ENCODE measurements at regions not wholly inside any gene's neighbourhood (a gene's known extent, or its start where the extent isn't known, plus 50 kb on each side); places are given as distances from the start of the nearest gene placed in this dataset.

- Histone ChIP-seq H3K4me2 (ENCODE audit: low read length) (no peak overlapping the region), H3K4ac (ENCODE audit: low read depth, low read length) (no peak overlapping the region), H3K79me1 (ENCODE audit: low read length) (no peaks in the 10 kb centered on the region), H3K18ac (ENCODE audit: low read length) (no peak overlapping the region), H3K4me3 (ENCODE audit: low read length) (no peak overlapping the region), H4K5ac (ENCODE audit: low read length) (no peak overlapping the region), H4K8ac (ENCODE audit: low read depth, low read length) (no peak overlapping the region), H2AK5ac (ENCODE audit: low read length) (no peak overlapping the region), H3K23ac (ENCODE audit: low read length) (no peak overlapping the region), H2BK120ac (ENCODE audit: low read depth, low read length) (no peak overlapping the region), H3K27me3 (ENCODE audit: insufficient read depth, low read length, poor library complexity) (no peaks in the 10 kb centered on the region), H2BK15ac (replicated peaks; ENCODE audit: low read depth) (no peak overlapping the region), H3K27ac (ENCODE audit: low read depth, low read length) (no peak overlapping the region), H3K9ac (ENCODE audit: low read length) (no peak overlapping the region), H2BK5ac (ENCODE audit: low read length) (no peak overlapping the region), H3K56ac (ENCODE audit: low read length) (no peak overlapping the region), H3K4me1 (ENCODE audit: control insufficient read depth, low read depth, low read length) (no peaks in the 10 kb centered on the region), H3K36me3 (ENCODE audit: control insufficient read depth, insufficient read depth, low read length) (no peaks in the 10 kb centered on the region), H3K79me2 (ENCODE audit: control insufficient read depth, insufficient read depth, low read length) (no peaks in the 10 kb centered on the region)
- DNase-seq: no peak
Measured at GRCh38 chr6:141216726-141217125, 916.0 kb upstream of the GJE1 start.

- no peak overlapping the region for H3K23ac ChIP-seq (ENCODE audit: low read length)
- no peak overlapping the region for H2AK5ac ChIP-seq (ENCODE audit: low read length)
- no peak overlapping the region for H3K9ac ChIP-seq (ENCODE audit: low read length)
- no peak overlapping the region for H2BK5ac ChIP-seq (ENCODE audit: low read length)
- no peaks in the 10 kb centered on the region for H3K4me1 ChIP-seq (ENCODE audit: control insufficient read depth, low read depth, low read length)
- H3K27ac ChIP-seq (ENCODE audit: low read depth, low read length): no peak overlapping the region
- no peak overlapping the region for H3K56ac ChIP-seq (ENCODE audit: low read length)
- peak; percentile 14 for DNase-seq
- H3K4me2 ChIP-seq (ENCODE audit: low read length): no peak overlapping the region
- no peak overlapping the region for H4K5ac ChIP-seq (ENCODE audit: low read length)
- H3K27me3 ChIP-seq (ENCODE audit: insufficient read depth, low read length, poor library complexity): no peaks in the 10 kb centered on the region
- no peaks in the 10 kb centered on the region for H3K36me3 ChIP-seq (ENCODE audit: control insufficient read depth, insufficient read depth, low read length)
- H3K79me1 ChIP-seq (ENCODE audit: low read length): no peaks in the 10 kb centered on the region
- no CpG with 5 or more reads among the region's 1 CpG for WGBS (ENCODE audit: extremely low coverage, insufficient coverage, low lambda C conversion rate)
- H2BK15ac ChIP-seq (replicated peaks; ENCODE audit: low read depth): no peak overlapping the region
- H3K4me3 ChIP-seq (ENCODE audit: low read length): no peak overlapping the region
- H4K8ac ChIP-seq (ENCODE audit: low read depth, low read length): no peak overlapping the region
- H3K4ac ChIP-seq (ENCODE audit: low read depth, low read length): no peak overlapping the region
- H3K18ac ChIP-seq (ENCODE audit: low read length): no peak overlapping the region
- H3K79me2 ChIP-seq (ENCODE audit: control insufficient read depth, insufficient read depth, low read length): no peaks in the 10 kb centered on the region
- no peak overlapping the region for H2BK120ac ChIP-seq (ENCODE audit: low read depth, low read length)
Measured at GRCh38 chr6:141212296-141212695, 920.4 kb upstream of the GJE1 start.

- H3K36me3 ChIP-seq (ENCODE audit: control insufficient read depth, insufficient read depth, low read length): no peaks in the 10 kb centered on the region
- no peak overlapping the region for H4K8ac ChIP-seq (ENCODE audit: low read depth, low read length)
- no peak for DNase-seq
- H3K56ac ChIP-seq (ENCODE audit: low read length): no peak overlapping the region
- no peak overlapping the region for H3K4ac ChIP-seq (ENCODE audit: low read depth, low read length)
- H3K4me2 ChIP-seq (ENCODE audit: low read length): no peak overlapping the region
- no peak overlapping the region for H3K9ac ChIP-seq (ENCODE audit: low read length)
- no peaks in the 10 kb centered on the region for H3K79me2 ChIP-seq (ENCODE audit: control insufficient read depth, insufficient read depth, low read length)
- no peak overlapping the region for H2BK120ac ChIP-seq (ENCODE audit: low read depth, low read length)
- H3K4me3 ChIP-seq (ENCODE audit: low read length): no peak overlapping the region
- H4K5ac ChIP-seq (ENCODE audit: low read length): no peak overlapping the region
- WGBS (ENCODE audit: extremely low coverage, insufficient coverage, low lambda C conversion rate): no CpG with 5 or more reads among the region's 3 CpGs
- no peaks in the 10 kb centered on the region for H3K4me1 ChIP-seq (ENCODE audit: control insufficient read depth, low read depth, low read length)
- no peak overlapping the region for H2BK5ac ChIP-seq (ENCODE audit: low read length)
- no peak overlapping the region for H3K27ac ChIP-seq (ENCODE audit: low read depth, low read length)
- no peak overlapping the region for H3K18ac ChIP-seq (ENCODE audit: low read length)
- no peak overlapping the region for H2BK15ac ChIP-seq (replicated peaks; ENCODE audit: low read depth)
- no peaks in the 10 kb centered on the region for H3K79me1 ChIP-seq (ENCODE audit: low read length)
- H3K23ac ChIP-seq (ENCODE audit: low read length): no peak overlapping the region
- H2AK5ac ChIP-seq (ENCODE audit: low read length): no peak overlapping the region
- H3K27me3 ChIP-seq (ENCODE audit: insufficient read depth, low read length, poor library complexity): no peaks in the 10 kb centered on the region
Measured at GRCh38 chr6:141211845-141212244, 920.9 kb upstream of the GJE1 start.

- Histone ChIP-seq H3K36me3 (ENCODE audit: control insufficient read depth, insufficient read depth, low read length) (no peaks in the 10 kb centered on the region), H3K79me1 (ENCODE audit: low read length) (no peaks in the 10 kb centered on the region), H3K56ac (ENCODE audit: low read length) (no peak overlapping the region), H3K4me2 (ENCODE audit: low read length) (no peak overlapping the region), H2BK5ac (ENCODE audit: low read length) (no peak overlapping the region), H3K79me2 (ENCODE audit: control insufficient read depth, insufficient read depth, low read length) (no peaks in the 10 kb centered on the region), H2BK120ac (ENCODE audit: low read depth, low read length) (no peak overlapping the region), H3K4me1 (ENCODE audit: control insufficient read depth, low read depth, low read length) (no peaks in the 10 kb centered on the region), H4K5ac (ENCODE audit: low read length) (no peak overlapping the region), H3K27me3 (ENCODE audit: insufficient read depth, low read length, poor library complexity) (no peaks in the 10 kb centered on the region), H2AK5ac (ENCODE audit: low read length) (no peak overlapping the region), H3K23ac (ENCODE audit: low read length) (no peak overlapping the region), H4K8ac (ENCODE audit: low read depth, low read length) (no peak overlapping the region), H3K27ac (ENCODE audit: low read depth, low read length) (no peak overlapping the region), H3K4me3 (ENCODE audit: low read length) (no peak overlapping the region), H3K18ac (ENCODE audit: low read length) (no peak overlapping the region), H3K9ac (ENCODE audit: low read length) (no peak overlapping the region), H2BK15ac (replicated peaks; ENCODE audit: low read depth) (no peak overlapping the region), H3K4ac (ENCODE audit: low read depth, low read length) (no peak overlapping the region)
- WGBS (ENCODE audit: extremely low coverage, insufficient coverage, low lambda C conversion rate): no CpG with 5 or more reads among the region's 1 CpG
- DNase-seq: no peak
Measured at GRCh38 chr6:141210901-141211300, 921.8 kb upstream of the GJE1 start.

- Histone ChIP-seq H4K5ac (ENCODE audit: low read length) (no peak overlapping the region), H2BK5ac (ENCODE audit: low read length) (no peak overlapping the region), H3K4me1 (ENCODE audit: control insufficient read depth, low read depth, low read length) (no peaks in the 10 kb centered on the region), H3K27me3 (ENCODE audit: insufficient read depth, low read length, poor library complexity) (no peaks in the 10 kb centered on the region), H3K18ac (ENCODE audit: low read length) (no peak overlapping the region), H3K4me3 (ENCODE audit: low read length) (no peak overlapping the region), H3K79me1 (ENCODE audit: low read length) (no peaks in the 10 kb centered on the region), H3K79me2 (ENCODE audit: control insufficient read depth, insufficient read depth, low read length) (no peaks in the 10 kb centered on the region), H3K9ac (ENCODE audit: low read length) (no peak overlapping the region), H3K56ac (ENCODE audit: low read length) (no peak overlapping the region), H3K4ac (ENCODE audit: low read depth, low read length) (no peak overlapping the region), H2BK15ac (replicated peaks; ENCODE audit: low read depth) (no peak overlapping the region), H4K8ac (ENCODE audit: low read depth, low read length) (no peak overlapping the region), H2AK5ac (ENCODE audit: low read length) (no peak overlapping the region), H2BK120ac (ENCODE audit: low read depth, low read length) (no peak overlapping the region), H3K36me3 (ENCODE audit: control insufficient read depth, insufficient read depth, low read length) (no peaks in the 10 kb centered on the region), H3K23ac (ENCODE audit: low read length) (no peak overlapping the region), H3K27ac (ENCODE audit: low read depth, low read length) (no peak overlapping the region), H3K4me2 (ENCODE audit: low read length) (no peak overlapping the region)
- no CpG with 5 or more reads among the region's 4 CpGs for WGBS (ENCODE audit: extremely low coverage, insufficient coverage, low lambda C conversion rate)
- DNase-seq: no peak
Measured at GRCh38 chr6:141209890-141210289, 922.8 kb upstream of the GJE1 start.

- no peak overlapping the region for H2BK5ac ChIP-seq (ENCODE audit: low read length)
Measured at GRCh38 chr6:141208101-141208500, 924.6 kb upstream of the GJE1 start.

More at GRCh38 chr6:141208101-141208500, 924.6 kb upstream of the GJE1 start:
- no peak overlapping the region for H3K18ac ChIP-seq (ENCODE audit: low read length)
- H3K4me2 ChIP-seq (ENCODE audit: low read length): no peak overlapping the region
- no peaks in the 10 kb centered on the region for H3K79me2 ChIP-seq (ENCODE audit: control insufficient read depth, insufficient read depth, low read length)
- no peak overlapping the region for H3K56ac ChIP-seq (ENCODE audit: low read length)
- no peak overlapping the region for H3K23ac ChIP-seq (ENCODE audit: low read length)
- H3K79me1 ChIP-seq (ENCODE audit: low read length): no peaks in the 10 kb centered on the region
- H3K27ac ChIP-seq (ENCODE audit: low read depth, low read length): no peak overlapping the region
- H3K9ac ChIP-seq (ENCODE audit: low read length): no peak overlapping the region
- H3K27me3 ChIP-seq (ENCODE audit: insufficient read depth, low read length, poor library complexity): no peaks in the 10 kb centered on the region
- H4K5ac ChIP-seq (ENCODE audit: low read length): no peak overlapping the region
- no peak overlapping the region for H2BK15ac ChIP-seq (replicated peaks; ENCODE audit: low read depth)
- WGBS (ENCODE audit: extremely low coverage, insufficient coverage, low lambda C conversion rate): no CpG with 5 or more reads among the region's 1 CpG
- H3K36me3 ChIP-seq (ENCODE audit: control insufficient read depth, insufficient read depth, low read length): no peaks in the 10 kb centered on the region
- H2BK120ac ChIP-seq (ENCODE audit: low read depth, low read length): no peak overlapping the region
- no peaks in the 10 kb centered on the region for H3K4me1 ChIP-seq (ENCODE audit: control insufficient read depth, low read depth, low read length)
- H3K4me3 ChIP-seq (ENCODE audit: low read length): no peak overlapping the region
- DNase-seq: no peak
- H3K4ac ChIP-seq (ENCODE audit: low read depth, low read length): no peak overlapping the region
- H2AK5ac ChIP-seq (ENCODE audit: low read length): no peak overlapping the region
- no peak overlapping the region for H4K8ac ChIP-seq (ENCODE audit: low read depth, low read length)

All from mesendoderm (in vitro differentiated cells).